ENCODE measurements at regions not wholly inside any gene's neighbourhood (a gene's known extent, or its start where the extent isn't known, plus 50 kb on each side); places are given as distances from the start of the nearest gene placed in this dataset.

DNA sequence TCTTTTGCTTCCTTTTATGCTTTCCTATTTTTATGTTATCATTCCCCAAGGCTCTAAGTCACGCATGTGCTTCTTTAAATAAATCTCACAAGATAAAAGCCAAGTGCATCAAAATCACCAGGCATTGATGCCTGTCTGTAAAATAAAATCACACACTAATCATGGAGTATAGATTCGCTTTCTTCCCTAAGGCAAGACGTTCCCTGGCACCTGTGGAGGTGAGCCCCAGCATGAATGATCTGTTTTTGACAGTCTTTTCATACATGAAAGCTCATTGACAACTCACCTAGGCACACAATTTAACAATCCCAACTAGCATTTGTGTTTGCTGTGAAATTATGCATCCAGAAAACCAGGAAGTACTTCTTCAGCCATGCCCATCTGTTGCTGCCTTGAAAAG is 146.9 kb upstream of the DMAC1 start:
- no peak for DNase-seq (ENCODE audit: low spot score)

GRCh38 chr9:7944572-7944971 is 145.0 kb upstream of the DMAC1 start:
- DNase-seq (ENCODE audit: low spot score), result no peak

- no peak for DNase-seq (ENCODE audit: low spot score)
Observed at GRCh38 chr9:7937761-7938491, 138.3 kb upstream of the DMAC1 start.

DNA sequence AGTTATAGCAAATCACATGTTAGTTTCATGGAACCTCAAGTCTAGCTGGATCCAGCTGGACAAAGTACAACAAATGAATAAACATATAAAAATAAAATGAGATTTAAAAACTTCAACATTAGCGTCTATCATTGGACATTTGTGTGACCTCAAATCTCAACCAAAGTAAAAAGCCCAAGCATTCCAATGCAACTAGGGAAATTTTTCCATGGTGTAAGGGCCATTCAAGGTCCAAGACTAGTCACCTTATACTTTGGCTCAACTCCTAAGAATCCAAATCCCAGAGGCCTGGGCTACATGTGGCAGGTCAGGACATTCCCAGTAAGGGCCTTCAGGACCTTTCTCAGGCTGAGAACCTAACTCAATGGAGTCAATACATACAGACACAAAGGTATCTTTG is 137.4 kb upstream of the DMAC1 start:
- DNase-seq (ENCODE audit: low spot score), result no peak

GRCh38 chr9:7936163-7936562 is 136.6 kb upstream of the DMAC1 start:
- DNase-seq (ENCODE audit: low spot score), result no peak

GRCh38 chr9:7935681-7936080 is 136.1 kb upstream of the DMAC1 start:
- DNase-seq (ENCODE audit: low spot score), result no peak

GRCh38 chr9:7932767-7933166 is 133.2 kb upstream of the DMAC1 start:
- no peak for DNase-seq (ENCODE audit: low spot score)

- no peak for DNase-seq (ENCODE audit: low spot score)
Observed at GRCh38 chr9:7930613-7931012, 131.0 kb upstream of the DMAC1 start.

- no peak for DNase-seq (ENCODE audit: low spot score)
Observed at GRCh38 chr9:7921545-7922197, 122.1 kb upstream of the DMAC1 start.

GRCh38 chr9:7912037-7912535 is 112.5 kb upstream of the DMAC1 start:
- DNase-seq (ENCODE audit: low spot score), result no peak

DNA sequence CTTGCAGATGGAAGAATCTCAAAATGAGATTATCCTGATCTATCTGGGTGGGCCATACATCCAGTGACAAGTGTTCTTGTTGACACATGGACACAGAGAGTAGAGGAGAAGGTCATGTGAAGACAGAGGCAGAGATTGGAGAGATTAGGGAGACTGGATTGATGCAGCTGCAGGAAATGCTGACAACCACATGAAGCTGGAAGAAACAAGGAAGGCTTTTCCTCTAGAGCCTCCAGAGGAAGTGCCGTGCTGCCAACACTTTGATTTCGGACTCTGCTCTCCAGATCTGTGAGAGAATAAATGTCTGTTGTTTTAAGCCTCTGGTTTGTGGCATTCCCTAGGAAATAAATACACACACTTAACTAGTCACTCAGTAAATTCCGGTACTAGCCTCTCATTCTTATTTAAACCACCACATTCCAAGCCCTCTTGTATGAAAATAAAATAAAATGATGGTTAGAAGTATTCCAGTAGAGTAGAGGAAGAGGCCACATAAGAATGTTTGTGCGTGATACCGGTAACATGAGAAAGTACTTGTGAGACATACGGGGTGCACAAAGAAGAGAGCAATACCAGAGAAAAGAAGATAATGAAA is 110.9 kb upstream of the DMAC1 start:
- DNase-seq (ENCODE audit: low spot score), result no peak

- no peak for DNase-seq (ENCODE audit: low spot score)
Observed at GRCh38 chr9:7909537-7909936, 110.0 kb upstream of the DMAC1 start.

- DNase-seq (ENCODE audit: low spot score), result no peak
Observed at GRCh38 chr9:7907551-7908337, 108.2 kb upstream of the DMAC1 start.

DNA sequence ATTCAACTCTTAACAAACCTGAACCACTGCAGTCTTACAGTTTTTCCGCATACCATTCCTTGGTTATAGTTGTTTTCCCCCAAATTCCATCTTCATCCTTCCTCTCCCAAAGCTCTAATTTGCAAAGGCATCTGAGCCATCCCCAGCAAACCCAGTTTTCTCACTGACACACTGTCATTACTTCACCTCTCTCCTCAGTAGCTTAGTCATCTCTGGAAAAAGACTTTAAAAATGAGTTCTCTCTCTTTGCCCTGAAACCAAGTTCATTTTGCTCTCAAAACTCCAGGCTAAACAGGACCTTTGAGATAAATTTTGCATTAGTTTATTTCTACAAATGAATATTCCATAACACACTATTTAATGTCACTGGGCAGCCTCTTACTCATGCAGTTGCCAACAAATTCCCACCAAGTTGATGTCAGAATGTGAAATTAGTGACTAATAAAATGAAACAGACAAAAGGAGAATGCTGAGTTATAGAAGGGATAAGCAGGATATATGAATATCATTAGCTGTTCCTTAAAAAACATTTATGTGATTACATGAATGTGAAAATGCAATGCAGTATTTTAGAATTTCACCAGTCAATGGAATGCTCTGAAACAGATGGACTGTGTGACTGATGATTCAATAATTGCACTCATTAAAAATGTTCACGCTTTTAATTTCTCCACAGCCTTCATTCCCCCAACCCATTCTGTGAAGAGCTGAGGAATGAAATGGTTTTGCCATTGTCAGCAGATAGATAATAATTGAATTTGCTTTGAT is 107.4 kb upstream of the DMAC1 start:
- DNase-seq (ENCODE audit: low spot score), result no peak

GRCh38 chr9:7901621-7902020 is 102.0 kb upstream of the DMAC1 start:
- DNase-seq (ENCODE audit: low spot score), result no peak

- DNase-seq (ENCODE audit: low spot score), result no peak
Observed at GRCh38 chr9:7900541-7900940, 101.0 kb upstream of the DMAC1 start.

- DNase-seq (ENCODE audit: low spot score), result no peak
Observed at GRCh38 chr9:7899753-7900152, 100.2 kb upstream of the DMAC1 start.

DNA sequence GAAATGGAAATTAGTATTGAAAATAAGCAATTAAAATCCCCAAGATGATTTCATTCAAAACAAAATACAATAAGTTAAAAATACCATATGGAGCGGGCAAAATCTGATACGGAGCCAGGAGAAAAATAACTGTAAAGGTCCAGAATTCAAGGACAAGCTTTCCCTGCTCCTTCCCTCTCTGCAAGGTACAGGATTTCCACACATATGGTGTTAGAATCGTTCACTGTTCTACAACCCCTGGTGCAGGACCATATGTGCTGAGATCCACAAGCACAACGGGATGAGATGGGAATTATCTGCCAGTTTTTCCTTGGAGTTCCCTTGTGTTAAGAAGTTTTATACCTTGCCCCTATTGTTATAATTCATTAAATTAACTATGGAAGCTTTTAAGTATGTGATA is 94.7 kb upstream of the DMAC1 start:
- peak; percentile 48 for DNase-seq (ENCODE audit: low spot score)

DNA sequence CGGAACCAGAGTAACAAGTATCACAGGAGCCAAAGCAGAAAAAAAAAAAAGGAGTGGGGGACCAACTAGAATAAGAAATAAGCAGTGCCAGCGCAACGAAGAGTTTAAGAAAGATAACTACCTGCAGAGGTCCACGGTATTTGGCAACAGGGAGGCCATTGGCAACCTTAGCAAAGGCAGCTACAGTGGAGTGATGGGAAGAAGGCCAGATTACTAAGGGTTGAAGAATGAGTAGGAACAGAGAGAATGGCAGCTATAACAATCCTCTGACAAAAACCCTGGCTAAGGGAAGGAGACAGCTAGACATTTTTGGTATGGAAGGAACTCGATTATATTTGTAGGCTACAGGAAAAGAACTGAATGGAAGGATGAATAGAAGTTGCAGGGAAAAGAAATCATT is 93.4 kb upstream of the DMAC1 start:
- DNase-seq (ENCODE audit: low spot score), result no peak

DNA sequence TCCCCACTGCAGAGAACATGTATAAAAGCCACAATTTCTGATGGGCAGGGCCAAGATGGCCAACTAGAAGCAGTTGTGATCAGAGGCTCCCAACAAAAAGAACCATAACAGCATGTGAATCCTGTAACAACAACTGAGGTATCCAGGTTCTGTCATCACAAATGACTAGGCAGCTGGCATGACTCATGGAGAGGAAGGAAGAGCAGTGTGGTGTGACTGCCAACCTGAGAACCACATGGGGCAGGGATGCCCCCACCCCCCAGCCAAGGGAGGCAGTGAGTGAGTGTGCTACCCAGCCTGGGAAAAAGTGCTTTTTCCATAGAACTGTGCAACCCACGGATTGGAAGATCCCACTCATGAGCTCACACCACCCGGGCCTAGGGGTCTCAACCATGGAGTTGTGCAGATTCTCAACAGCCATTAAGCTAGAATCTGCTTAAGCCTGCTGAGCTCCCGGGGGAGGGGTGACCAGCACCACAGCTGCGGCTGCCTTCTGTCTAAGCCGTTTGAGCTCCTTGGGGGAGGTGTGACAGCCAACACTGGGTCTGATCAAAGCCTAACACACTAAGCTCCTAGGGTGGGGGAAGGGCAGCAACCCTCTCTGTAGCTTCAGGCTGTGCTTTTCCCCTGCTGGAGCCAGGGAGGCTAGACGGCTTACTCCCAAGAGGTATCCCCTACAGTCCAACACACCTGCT is 80.1 kb upstream of the DMAC1 start:
- peak; percentile 83 for DNase-seq (ENCODE audit: low spot score)
